OCI-LY3 (cell line): ENCODE measurements at regions not wholly inside any gene's neighbourhood (a gene's known extent, or its start where the extent isn't known, plus 50 kb on each side); places are given as distances from the start of the nearest gene placed in this dataset.

ENCODE experiments used
- H2AFZ ChIP-seq: fragments of 200-600, 300-600 bp; shearing (Covaris generic); 2 replicates; pipeline ENCODE4 v1.6.0; 2014; ENCODE audit warnings: antibody characterized with exemption, low read depth, low read length
- H3K27ac ChIP-seq: fragments of 200-600, 300-600 bp; sonication (generic); 2 replicates; pipeline ENCODE4 v1.5.1; 2014; ENCODE audit warnings: mild to moderate bottlenecking, low read length, moderate library complexity, mixed read lengths
- H3K27me3 ChIP-seq: fragments of 200-600, 300-600 bp; sonication (generic); 2 replicates; pipeline ENCODE4 v1.6.1; 2014; ENCODE audit warnings: low read depth, low read length, mixed read lengths
- H3K36me3 ChIP-seq: fragments of 200-600, 300-600 bp; sonication (generic); replicated peaks from 2 replicates; pipeline ENCODE3; 2014; ENCODE audit warnings: low read depth, low read length, mixed read lengths
- H3K4me1 ChIP-seq: fragments of 300-600, 200-600 bp; sonication (generic); 2 replicates; pipeline ENCODE4 v1.6.1; 2014; ENCODE audit warnings: low read length, mixed read lengths
- H3K4me2 ChIP-seq: fragments of 200-600, 300-600 bp; sonication (generic); 2 replicates; pipeline ENCODE4 v1.6.1; 2014; ENCODE audit warnings: low read length, mixed read lengths
- H3K4me3 ChIP-seq: fragments of 300-600, 200-600 bp; sonication (generic); 2 replicates; pipeline ENCODE4 v1.5.1; 2014; ENCODE audit warnings: antibody characterized with exemption, mild to moderate bottlenecking, low read length, moderate library complexity
- H3K79me2 ChIP-seq: fragments of 300-600, 200-600 bp; shearing (Covaris generic); 2 replicates; pipeline ENCODE4 v1.6.1; 2014; ENCODE audit warnings: mild to moderate bottlenecking, low read length, mixed read lengths
- H3K9ac ChIP-seq: fragments of 300-600, 200-600 bp; shearing (Covaris generic); 2 replicates; pipeline ENCODE4 v1.6.0; 2014; ENCODE audit warnings: mild to moderate bottlenecking, low read length, moderate library complexity
- H3K9me3 ChIP-seq: fragments of 200-600, 300-600 bp; shearing (Covaris generic); 2 replicates; pipeline ENCODE4 v1.6.1; 2014; ENCODE audit warnings: low read length, mixed read lengths; ENCODE audit not compliant: insufficient read depth
- H4K20me1 ChIP-seq: fragments of 200-600, 300-600 bp; sonication (generic); 2 replicates; pipeline ENCODE4 v1.6.1; 2016; ENCODE audit warnings: low read length, mixed read lengths; ENCODE audit not compliant: insufficient read depth
- CTCF ChIP-seq: fragments of 200-600, 300-600 bp; sonication (generic); IDR thresholded peaks from 2 replicates; pipeline ENCODE4 v1.5.1; 2014; ENCODE audit warnings: antibody characterized with exemption, low read length, low read depth
- EZH2phosphoT487 ChIP-seq: fragments of 200-600 bp; shearing (Covaris generic); IDR thresholded peaks from 2 replicates; pipeline ENCODE4 v1.6.1; 2018; ENCODE audit warnings: antibody characterized with exemption, mixed run types, low read depth

GRCh38 chrX:14380044-14380443 lies 149.3 kb upstream of the GLRA2 start:
- H3K4me3 ChIP-seq: no peak overlapping the region
- H3K4me2 ChIP-seq: no peak overlapping the region
- no peak overlapping the region for H3K27ac ChIP-seq
- H3K4me1 ChIP-seq: no peaks in the 10 kb centered on the region
- H2AFZ ChIP-seq: no peak overlapping the region
- H3K27me3 ChIP-seq: no peaks in the 10 kb centered on the region
- no peaks in the 10 kb centered on the region for H3K9me3 ChIP-seq
- H4K20me1 ChIP-seq: no peaks in the 10 kb centered on the region
- H3K79me2 ChIP-seq: no peaks in the 10 kb centered on the region
- H3K9ac ChIP-seq: no peak overlapping the region
- H3K36me3 ChIP-seq: no peaks in the 10 kb centered on the region
- TF ChIP-seq CTCF (no peak), EZH2phosphoT487 (no peak)

GRCh38 chrX:14377427-14377826 lies 151.9 kb upstream of the GLRA2 start:
- Histone ChIP-seq H3K27me3 (no peaks in the 10 kb centered on the region), H3K4me2 (no peak overlapping the region)
- TF ChIP-seq CTCF (no peak), EZH2phosphoT487 (no peak)

GRCh38 chrX:14363728-14364127 lies 165.6 kb upstream of the GLRA2 start:
- Histone ChIP-seq H3K79me2 (no peaks in the 10 kb centered on the region), H3K9me3 (no peaks in the 10 kb centered on the region), H2AFZ (no peak overlapping the region), H3K4me3 (no peak overlapping the region), H4K20me1 (no peaks in the 10 kb centered on the region), H3K36me3 (no peaks in the 10 kb centered on the region), H3K4me1 (no peaks in the 10 kb centered on the region), H3K27ac (no peak overlapping the region), H3K4me2 (no peak overlapping the region), H3K9ac (no peak overlapping the region), H3K27me3 (no peaks in the 10 kb centered on the region)
- TF ChIP-seq EZH2phosphoT487 (no peak), CTCF (no peak)

More at GRCh38 chrX:14377427-14377826, 151.9 kb upstream of the GLRA2 start:
- Histone ChIP-seq H3K27ac (no peak overlapping the region), H4K20me1 (no peaks in the 10 kb centered on the region), H3K4me3 (no peak overlapping the region), H3K79me2 (no peaks in the 10 kb centered on the region), H3K36me3 (no peaks in the 10 kb centered on the region), H3K9me3 (no peaks in the 10 kb centered on the region), H3K9ac (no peak overlapping the region), H3K4me1 (no peaks in the 10 kb centered on the region), H2AFZ (no peak overlapping the region)

GRCh38 chrX:14362721-14363120 lies 166.6 kb upstream of the GLRA2 start:
- TF ChIP-seq CTCF (no peak), EZH2phosphoT487 (no peak)
- no peak overlapping the region for H3K4me3 ChIP-seq
- H3K4me2 ChIP-seq: no peak overlapping the region
- no peaks in the 10 kb centered on the region for H4K20me1 ChIP-seq
- H3K4me1 ChIP-seq: no peaks in the 10 kb centered on the region
- H3K27me3 ChIP-seq: no peaks in the 10 kb centered on the region
- H3K36me3 ChIP-seq: no peaks in the 10 kb centered on the region
- H2AFZ ChIP-seq: no peak overlapping the region
- H3K9ac ChIP-seq: no peak overlapping the region
- H3K9me3 ChIP-seq: no peaks in the 10 kb centered on the region
- no peak overlapping the region for H3K27ac ChIP-seq
- H3K79me2 ChIP-seq: no peaks in the 10 kb centered on the region
